ENCODE measurements at regions not wholly inside any gene's neighbourhood (a gene's known extent, or its start where the extent isn't known, plus 50 kb on each side); places are given as distances from the start of the nearest gene placed in this dataset.

DNA sequence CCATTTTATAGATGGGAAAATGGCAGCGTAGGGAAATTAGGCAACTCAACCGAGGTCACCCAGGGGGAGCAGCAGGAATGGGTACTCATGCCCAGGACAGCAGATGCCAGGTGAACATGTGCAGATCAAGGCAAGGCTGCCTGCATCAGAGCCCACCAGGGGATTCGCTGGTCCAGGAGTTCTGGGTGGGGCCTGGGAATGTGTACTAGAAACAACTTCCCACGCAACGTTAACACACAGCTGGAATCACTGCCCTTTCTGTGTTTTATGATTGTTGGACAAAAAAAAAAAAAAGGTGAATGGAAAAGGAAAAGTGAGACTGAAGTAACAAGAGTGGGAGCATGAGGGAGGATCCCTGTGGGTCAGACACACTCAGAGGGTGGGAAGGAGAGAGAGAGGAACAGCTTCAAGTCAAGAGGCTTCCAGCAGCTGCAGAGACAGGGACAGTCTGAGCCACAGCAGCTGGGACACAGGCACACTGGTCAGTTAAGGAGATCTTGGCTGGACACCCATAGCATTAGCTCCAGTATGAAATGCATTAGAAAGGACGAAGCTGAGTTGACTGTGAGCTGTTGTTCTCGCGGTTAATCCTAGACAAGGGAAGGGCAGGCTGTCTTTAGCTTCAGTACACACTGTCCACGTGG lies 187.9 kb upstream of the INHBA start:
- TF ChIP-seq ZFX (IDR thresholded peaks at IDR 0.05), result no peak
- TF ChIP-seq, protein P1, sequence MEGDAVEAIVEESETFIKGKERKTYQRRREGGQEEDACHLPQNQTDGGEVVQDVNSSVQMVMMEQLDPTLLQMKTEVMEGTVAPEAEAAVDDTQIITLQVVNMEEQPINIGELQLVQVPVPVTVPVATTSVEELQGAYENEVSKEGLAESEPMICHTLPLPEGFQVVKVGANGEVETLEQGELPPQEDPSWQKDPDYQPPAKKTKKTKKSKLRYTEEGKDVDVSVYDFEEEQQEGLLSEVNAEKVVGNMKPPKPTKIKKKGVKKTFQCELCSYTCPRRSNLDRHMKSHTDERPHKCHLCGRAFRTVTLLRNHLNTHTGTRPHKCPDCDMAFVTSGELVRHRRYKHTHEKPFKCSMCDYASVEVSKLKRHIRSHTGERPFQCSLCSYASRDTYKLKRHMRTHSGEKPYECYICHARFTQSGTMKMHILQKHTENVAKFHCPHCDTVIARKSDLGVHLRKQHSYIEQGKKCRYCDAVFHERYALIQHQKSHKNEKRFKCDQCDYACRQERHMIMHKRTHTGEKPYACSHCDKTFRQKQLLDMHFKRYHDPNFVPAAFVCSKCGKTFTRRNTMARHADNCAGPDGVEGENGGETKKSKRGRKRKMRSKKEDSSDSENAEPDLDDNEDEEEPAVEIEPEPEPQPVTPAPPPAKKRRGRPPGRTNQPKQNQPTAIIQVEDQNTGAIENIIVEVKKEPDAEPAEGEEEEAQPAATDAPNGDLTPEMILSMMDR (conservative IDR thresholded peaks at IDR 0.05), result no peak

DNA sequence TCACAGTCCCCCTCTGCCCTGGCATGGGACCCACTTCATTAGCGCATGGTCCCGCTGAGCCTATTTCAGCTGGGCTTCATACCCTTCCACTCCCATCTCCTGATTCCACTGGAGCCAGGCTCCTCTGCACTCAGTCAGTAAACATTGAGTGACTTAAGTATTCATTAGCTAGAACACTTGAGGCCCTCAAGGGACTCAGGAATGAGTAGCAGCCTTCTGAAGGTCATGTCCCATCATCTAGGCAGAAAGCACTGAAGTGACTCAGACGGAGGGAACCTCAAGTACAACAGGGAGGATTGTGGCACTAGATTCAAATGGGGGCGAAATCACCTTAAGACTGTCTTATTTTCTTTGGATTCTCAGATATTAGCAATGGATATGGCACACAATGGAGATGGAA lies 186.6 kb upstream of the INHBA start:
- H3K27ac ChIP-seq, result no peak overlapping the region

More for the DNA sequence above, 187.9 kb upstream of the INHBA start:
- no peak overlapping the region for H3K27ac ChIP-seq

GRCh38 chr7:41889040-41889439 lies 186.2 kb upstream of the INHBA start:
- no peak for TF ChIP-seq ZFX (IDR thresholded peaks at IDR 0.05)
- TF ChIP-seq, protein P1 (conservative IDR thresholded peaks at IDR 0.05), result no peak
- H3K27ac ChIP-seq, result no peak overlapping the region

More for the DNA sequence above, 186.6 kb upstream of the INHBA start:
- TF ChIP-seq, protein P1 (conservative IDR thresholded peaks at IDR 0.05), result no peak
- TF ChIP-seq ZFX (IDR thresholded peaks at IDR 0.05), result no peak

GRCh38 chr7:41887416-41887815 lies 184.5 kb upstream of the INHBA start:
- TF ChIP-seq ZFX (IDR thresholded peaks at IDR 0.05), result no peak
- TF ChIP-seq, protein P1 (conservative IDR thresholded peaks at IDR 0.05), result no peak
- no peak overlapping the region for H3K27ac ChIP-seq

- TF ChIP-seq, protein P1 (conservative IDR thresholded peaks at IDR 0.05), result no peak
- TF ChIP-seq ZFX (IDR thresholded peaks at IDR 0.05), result no peak
- H3K27ac ChIP-seq, result no peak overlapping the region
Observed at GRCh38 chr7:41886901-41887311, 184.0 kb upstream of the INHBA start.

DNA sequence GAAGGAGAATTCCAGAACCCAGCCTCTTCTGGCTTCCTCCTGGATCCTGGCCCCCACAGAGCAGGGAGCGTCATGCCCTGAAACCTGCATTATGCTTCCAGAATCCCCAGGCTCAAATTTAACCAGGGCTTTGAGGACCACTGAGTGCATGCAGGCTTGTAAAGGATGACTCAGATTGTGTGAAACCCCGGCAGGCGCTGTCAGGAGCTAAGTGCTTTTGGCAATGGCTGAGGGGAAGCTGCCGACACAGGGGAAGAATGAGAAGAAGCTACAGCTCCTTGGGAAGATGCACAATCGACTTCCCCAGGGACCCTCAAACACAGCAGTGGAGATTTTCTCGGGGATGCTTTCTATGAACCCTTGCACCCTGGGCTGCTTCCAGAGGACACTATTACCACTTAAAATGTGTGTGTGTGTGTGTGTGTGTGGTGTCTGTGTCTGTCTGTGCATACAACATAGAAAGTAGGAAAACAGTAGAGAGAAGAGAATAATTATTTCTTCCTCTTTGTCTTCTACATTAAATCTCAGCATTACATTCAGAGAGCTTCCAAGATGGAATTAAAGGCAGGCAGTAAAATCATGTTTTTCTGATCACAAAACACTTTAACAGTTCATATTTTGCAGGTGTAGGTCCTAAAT lies 183.5 kb upstream of the INHBA start:
- no peak for TF ChIP-seq ZFX (IDR thresholded peaks at IDR 0.05)
- TF ChIP-seq, protein P1 (conservative IDR thresholded peaks at IDR 0.05), result no peak
- no peak overlapping the region for H3K27ac ChIP-seq

DNA sequence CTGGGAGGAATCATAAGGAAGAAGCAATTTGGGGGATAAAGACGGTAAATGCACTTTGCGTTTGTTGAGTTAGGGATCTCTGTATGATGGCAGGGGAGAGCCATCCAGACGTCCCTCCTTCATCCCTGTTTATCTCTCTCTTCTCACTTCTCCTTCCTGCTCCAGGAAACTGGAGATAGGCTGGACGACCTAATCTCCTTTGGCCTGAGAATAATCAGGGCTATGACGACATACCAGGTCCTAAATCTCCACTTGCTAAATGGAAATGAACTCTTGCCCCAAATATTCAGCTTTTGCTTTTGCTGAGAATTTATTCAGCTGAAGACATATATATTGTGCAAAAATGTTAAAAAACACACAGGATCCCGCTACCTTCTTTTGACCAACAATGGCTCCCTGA lies 182.9 kb upstream of the INHBA start:
- TF ChIP-seq ZFX (IDR thresholded peaks at IDR 0.05), result no peak
- TF ChIP-seq, protein P1 (conservative IDR thresholded peaks at IDR 0.05), result no peak
- no peak overlapping the region for H3K27ac ChIP-seq

All from C4-2B (cell line).